ENCODE measurements at regions not wholly inside any gene's neighbourhood (a gene's known extent, or its start where the extent isn't known, plus 50 kb on each side); places are given as distances from the start of the nearest gene placed in this dataset.
"Not testable (repeated sequence)": the region's sequence is repeated elsewhere in the genome, so short reads cannot be mapped to it uniquely, and the experiment has no call there.

GRCh38 chr1:38183096-38183495 is 136.5 kb upstream of the POU3F1 start:
- TF ChIP-seq ZFX (IDR thresholded peaks at IDR 0.05) (no peak), CTCF (conservative IDR thresholded peaks at IDR 0.05) (no peak)
- H3K27ac ChIP-seq = no peak overlapping the region

- not testable (repeated sequence) for H3K27ac ChIP-seq
Observed at GRCh38 chr1:38180388-38180787, 133.8 kb upstream of the POU3F1 start.

- TF ChIP-seq ZFX (IDR thresholded peaks at IDR 0.05) (no peak), CTCF (conservative IDR thresholded peaks at IDR 0.05) (no peak)
- H3K27ac ChIP-seq = no peak overlapping the region
Observed at GRCh38 chr1:38179483-38179882, 132.9 kb upstream of the POU3F1 start.

GRCh38 chr1:38178216-38178615 is 131.6 kb upstream of the POU3F1 start:
- TF ChIP-seq ZFX (IDR thresholded peaks at IDR 0.05) (no peak), CTCF (conservative IDR thresholded peaks at IDR 0.05) (no peak)
- H3K27ac ChIP-seq = no peak overlapping the region

GRCh38 chr1:38175121-38175520 is 128.5 kb upstream of the POU3F1 start:
- TF ChIP-seq CTCF (conservative IDR thresholded peaks at IDR 0.05) (no peak), ZFX (IDR thresholded peaks at IDR 0.05) (no peak)
- H3K27ac ChIP-seq = no peak overlapping the region

GRCh38 chr1:38173848-38174247 is 127.3 kb upstream of the POU3F1 start:
- H3K27ac ChIP-seq = no peak overlapping the region
- TF ChIP-seq ZFX (IDR thresholded peaks at IDR 0.05) (no peak), CTCF (conservative IDR thresholded peaks at IDR 0.05) (no peak)

GRCh38 chr1:38173157-38173831 is 126.7 kb upstream of the POU3F1 start:
- no peak overlapping the region for H3K27ac ChIP-seq

More at GRCh38 chr1:38173157-38173831, 126.7 kb upstream of the POU3F1 start:
- TF ChIP-seq CTCF (conservative IDR thresholded peaks at IDR 0.05) (no peak), ZFX (IDR thresholded peaks at IDR 0.05) (no peak)
